IPS-NIHi7 (cell line): ENCODE measurements at regions not wholly inside any gene's neighbourhood (a gene's known extent, or its start where the extent isn't known, plus 50 kb on each side); places are given as distances from the start of the nearest gene placed in this dataset.

Experiments used
- DNase-seq: peaks from one replicate; pipeline ENCODE4 v3.0.0; 2012; ENCODE audit warnings: mixed read lengths; ENCODE audit errors: extremely low spot score

GRCh38 chr6:88383183-88383582, 217.0 kb upstream of the CNR1 start:
- DNase-seq = no peak

DNA sequence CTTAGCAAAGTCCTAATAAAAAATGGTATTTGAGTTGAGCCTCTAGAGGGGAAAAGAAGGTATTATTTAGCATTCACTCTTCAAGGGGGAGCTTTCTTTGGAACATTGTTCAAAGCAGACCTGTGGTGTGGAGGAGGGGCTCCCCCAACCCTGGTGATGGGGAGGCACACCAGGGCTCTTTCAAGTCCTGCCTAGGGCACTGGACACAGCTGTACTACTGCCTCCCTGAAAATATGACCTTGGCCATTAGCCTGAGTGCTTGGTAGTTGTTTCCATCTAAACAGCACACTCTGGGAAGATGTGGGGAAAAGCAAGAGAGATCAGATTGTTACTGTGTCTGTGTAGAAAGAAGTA, 215.1 kb upstream of the CNR1 start:
- DNase-seq = no peak

- no peak for DNase-seq
These were observed 214.6 kb upstream of the CNR1 start for GRCh38 chr6:88380618-88381288.

- peak; percentile 20 for DNase-seq
These were observed 213.9 kb upstream of the CNR1 start for GRCh38 chr6:88380083-88380482.

DNA sequence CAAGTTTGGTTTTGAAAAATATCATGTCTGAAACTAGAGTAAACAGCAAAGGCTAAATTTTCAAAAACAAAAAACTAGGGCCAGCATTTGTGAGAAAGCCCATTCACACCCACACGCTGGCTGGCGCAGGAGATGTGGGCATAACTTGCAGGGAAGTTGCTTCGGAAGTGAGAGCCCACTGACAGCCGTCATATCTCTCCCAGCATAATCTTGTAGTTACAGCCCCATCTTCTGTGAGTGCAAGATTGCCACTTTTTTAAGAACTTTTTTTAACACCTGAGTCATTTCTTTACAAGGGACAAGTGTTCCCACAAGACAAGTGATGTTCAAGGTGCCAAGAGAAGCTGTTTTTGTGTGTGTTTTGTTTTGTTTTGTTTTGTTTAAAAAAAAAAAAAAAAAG, 212.5 kb upstream of the CNR1 start:
- DNase-seq = no peak

- no peak for DNase-seq
These were observed 211.9 kb upstream of the CNR1 start for GRCh38 chr6:88377976-88378568.

- DNase-seq = no peak
These were observed 210.7 kb upstream of the CNR1 start for GRCh38 chr6:88376768-88377387.

- DNase-seq = no peak
These were observed 210.1 kb upstream of the CNR1 start for GRCh38 chr6:88376197-88376596.

DNA sequence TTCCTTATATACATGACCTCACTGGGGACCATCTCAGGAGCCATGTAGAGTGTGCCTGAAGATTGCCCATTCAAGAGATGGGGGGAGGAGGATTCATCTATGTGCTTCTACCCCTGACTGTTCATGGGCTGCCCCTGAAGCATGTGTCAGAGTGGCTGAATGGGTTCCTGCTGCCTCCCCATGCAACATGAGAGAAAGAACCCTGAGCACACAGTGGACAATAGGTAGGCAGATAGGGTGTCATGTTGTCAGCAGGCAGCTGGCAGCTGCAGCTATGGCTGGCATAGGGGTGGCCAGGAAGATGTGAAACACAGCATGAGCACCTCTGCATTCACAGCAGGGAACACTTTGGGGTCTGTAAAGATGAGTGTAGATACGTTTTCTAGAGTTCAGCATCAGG, 208.4 kb upstream of the CNR1 start:
- DNase-seq = no peak

GRCh38 chr6:88371480-88371879, 205.3 kb upstream of the CNR1 start:
- DNase-seq = no peak

DNA sequence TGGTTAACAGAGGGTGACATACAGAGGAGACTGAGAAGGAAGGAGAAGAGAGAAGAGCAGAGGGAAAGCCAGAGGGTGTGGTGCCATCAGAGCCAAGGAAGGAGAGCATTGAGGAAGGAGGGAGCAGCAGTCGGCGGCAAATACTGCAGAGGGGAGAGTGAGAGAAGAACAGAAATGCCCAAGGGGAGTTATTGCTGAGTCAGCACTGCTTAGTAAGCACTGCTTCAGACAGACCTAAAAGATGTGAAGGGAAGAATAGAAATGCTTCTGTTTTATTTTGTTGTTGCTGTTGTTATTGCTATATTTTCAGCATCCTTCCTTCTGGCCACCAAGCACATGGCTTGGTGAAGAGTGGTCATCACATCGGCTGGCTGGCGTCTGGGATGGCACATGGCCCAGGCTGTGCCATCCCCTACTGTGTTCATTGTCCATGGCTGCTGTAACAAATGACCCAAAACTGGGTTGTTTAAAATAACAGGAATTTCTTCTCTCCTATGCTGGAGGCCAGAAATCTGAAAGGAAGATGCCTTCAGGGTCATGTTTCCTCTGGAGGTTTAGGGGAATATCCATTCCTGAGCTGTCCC, 204.1 kb upstream of the CNR1 start:
- no peak for DNase-seq

DNA sequence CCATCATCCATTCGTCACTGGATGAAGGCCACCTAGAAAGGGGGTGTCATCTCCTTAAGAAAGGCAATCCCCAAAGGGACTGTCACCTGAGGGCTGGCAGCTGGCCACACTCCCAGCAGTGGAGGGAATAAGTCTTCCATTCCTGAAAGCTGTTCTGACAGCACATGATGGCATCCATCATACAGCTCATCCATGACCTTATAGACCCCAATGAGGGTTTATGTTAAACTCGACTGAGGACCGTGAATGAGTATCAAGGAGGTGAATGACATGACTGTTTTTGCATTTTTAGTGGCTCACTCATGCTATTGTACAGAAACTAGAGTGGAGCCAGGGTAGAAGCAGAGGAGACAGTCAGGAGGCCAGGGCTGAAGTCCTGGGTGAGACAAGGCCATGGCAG, 203.1 kb upstream of the CNR1 start:
- no peak for DNase-seq

DNA sequence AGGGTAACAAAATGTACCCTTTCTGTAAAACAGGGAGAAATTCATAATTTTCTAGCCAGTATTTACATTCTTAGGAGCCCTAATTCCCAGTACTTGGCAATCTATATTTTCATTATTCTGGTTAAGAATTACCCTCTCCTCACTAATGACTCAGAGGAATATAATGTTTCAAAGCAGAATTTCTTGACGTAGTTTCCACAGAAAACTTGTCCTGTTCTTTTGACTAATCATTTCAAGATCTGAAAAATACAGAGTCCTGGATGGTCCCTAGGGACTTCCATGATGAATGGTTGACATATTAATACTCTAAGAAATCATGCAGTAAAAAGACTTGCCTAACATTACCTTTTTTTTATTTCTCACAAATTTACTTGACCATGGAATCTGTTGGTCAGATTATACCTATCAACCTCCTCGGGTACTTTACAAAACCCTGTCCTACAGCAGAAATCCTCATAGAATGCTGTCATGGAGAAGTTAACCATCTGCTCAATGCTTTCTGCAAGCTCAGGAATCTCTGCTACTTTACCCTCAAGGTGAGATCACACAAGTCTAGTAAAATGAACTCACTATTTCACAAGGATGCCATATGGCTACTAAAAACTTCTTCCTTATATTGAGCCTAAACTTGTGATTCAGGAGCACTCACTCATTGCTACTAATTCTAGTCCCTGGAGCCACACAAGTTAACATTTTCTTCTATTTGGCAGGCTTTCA, 202.1 kb upstream of the CNR1 start:
- no peak for DNase-seq

DNA sequence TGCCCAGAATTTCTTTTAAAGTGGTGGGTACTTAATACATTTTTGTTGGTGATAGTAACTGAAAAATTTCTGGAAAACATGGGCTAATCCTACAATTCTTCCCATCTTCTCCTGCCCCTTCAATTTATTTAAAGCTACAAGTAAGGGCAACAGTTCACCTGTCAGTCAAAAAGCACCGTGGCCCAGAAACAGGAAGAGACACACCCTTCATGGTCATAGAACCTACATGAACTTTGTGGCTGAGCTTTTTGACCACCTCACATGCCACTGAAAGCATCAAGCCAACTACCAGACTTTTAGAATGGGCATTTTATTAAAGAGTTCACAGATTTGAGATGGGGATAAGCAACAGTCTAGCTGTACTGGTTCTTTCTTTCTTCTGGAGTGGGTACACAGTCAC, 201.1 kb upstream of the CNR1 start:
- no peak for DNase-seq

DNA sequence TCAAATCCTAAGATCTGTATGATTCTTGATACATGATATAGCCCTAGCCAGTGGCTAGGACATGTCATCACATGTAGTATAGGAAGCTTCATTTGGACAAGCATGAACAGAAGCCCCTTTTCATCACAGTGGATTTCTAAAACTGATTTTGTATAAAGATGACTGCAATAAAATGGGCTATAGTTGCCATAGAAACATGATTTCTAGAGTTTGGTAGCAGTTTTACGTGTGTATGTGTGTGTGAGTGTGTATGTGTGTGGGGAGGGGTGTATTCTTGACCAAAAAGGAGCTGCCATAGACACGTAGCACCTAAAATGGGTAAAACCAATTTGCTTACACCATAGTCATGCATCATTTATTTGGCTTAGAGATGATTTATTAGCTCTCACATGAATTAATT, 200.5 kb upstream of the CNR1 start:
- DNase-seq = no peak

DNA sequence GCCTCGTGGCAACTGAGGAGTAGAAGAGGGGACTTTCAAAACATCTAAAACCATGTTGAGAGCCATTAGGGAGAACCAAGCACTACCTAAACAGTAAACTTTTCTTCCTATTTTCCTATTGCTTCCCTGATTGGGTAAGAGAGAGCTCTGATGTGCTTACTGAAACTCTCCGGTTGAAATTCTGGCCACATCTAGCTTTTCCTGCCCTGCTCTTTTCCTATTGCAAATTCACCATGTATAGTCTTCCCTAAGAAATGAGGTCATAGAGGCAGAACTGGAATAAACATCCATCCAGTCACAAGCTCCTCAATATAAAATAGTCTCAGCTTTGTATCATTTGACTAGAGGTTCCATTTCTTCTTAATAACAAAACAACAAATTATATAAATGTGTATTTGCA, 199.5 kb upstream of the CNR1 start:
- DNase-seq = no peak

GRCh38 chr6:88365230-88365629, 199.1 kb upstream of the CNR1 start:
- no peak for DNase-seq

GRCh38 chr6:88361754-88362153, 195.6 kb upstream of the CNR1 start:
- DNase-seq = no peak

DNA sequence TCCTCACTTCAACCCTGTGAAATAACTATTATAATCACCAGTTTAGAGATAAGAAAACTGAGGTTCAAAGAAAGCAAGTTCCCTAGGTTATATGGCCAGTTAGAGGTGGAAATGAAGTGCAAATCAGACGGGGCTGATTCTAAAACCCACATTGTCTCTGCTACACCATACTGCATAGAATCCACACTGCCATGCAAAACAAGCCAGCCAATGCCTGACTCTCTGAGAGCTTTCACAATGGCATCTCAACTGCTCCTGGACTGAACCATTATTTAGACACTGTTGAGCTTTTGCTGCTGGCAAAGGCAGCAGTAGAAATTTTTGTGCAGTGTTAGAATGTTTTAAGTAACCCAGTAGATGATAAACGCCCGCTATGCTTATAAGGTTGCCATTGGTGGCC, 195.2 kb upstream of the CNR1 start:
- no peak for DNase-seq

- DNase-seq = no peak
These were observed 194.2 kb upstream of the CNR1 start for GRCh38 chr6:88360203-88360797.

DNA sequence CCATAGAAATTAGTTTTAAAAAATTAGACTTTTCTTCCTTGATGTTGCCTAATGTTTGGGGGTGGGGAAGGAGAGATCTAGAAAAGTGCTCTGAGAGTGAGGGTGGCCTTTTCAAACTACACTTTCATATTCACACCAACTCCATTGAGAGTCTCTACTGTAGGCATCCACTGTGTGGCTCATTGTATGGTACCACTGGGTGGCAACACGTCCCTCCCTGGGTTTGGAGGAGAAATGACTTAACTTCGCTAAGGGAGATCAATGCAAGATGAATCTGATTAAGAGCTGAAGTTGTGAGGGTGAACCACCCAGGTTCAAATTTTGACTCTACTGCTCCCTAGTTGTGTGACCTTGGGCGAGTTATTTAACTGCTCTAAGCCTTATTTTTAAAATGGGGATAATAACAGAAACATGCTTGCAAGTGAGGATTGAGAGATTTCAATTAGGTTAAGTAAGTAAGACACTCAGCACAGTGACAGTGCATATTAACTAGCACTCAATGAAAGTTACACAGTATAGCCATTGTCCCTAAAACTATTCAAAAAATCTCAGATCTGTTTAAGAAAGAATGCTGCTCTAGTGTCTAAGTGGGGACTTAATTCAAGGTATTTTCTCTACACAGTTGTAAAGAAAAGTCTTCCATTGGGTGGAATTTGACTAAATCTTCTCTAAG, 193.5 kb upstream of the CNR1 start:
- no peak for DNase-seq

GRCh38 chr6:88358846-88359245, 192.7 kb upstream of the CNR1 start:
- no peak for DNase-seq
